RWPE2 (cell line): ENCODE measurements at regions not wholly inside any gene's neighbourhood (a gene's known extent, or its start where the extent isn't known, plus 50 kb on each side); places are given as distances from the start of the nearest gene placed in this dataset.
A peak's percentile ranks its signal among the peaks of the same experiment; 100 is the strongest.
"Not testable (repeated sequence)": the region's sequence is repeated elsewhere in the genome, so short reads cannot be mapped to it uniquely, and the experiment has no call there.

Source experiments
- ATAC-seq: fragments of 200-7000 bp; cut with Tn5 transposase; 3 replicates; pipeline ENCODE4 v1.9.1; 2021; ENCODE audit warnings: low read depth
- DNase-seq: peaks from one replicate; pipeline ENCODE4 v3.0.0-alpha.2; 2020; ENCODE audit warnings: low spot score
- H3K27ac ChIP-seq: fragments of 450-650 bp; 2 replicates; pipeline ENCODE4 v1.5.1; 2017; ENCODE audit warnings: mild to moderate bottlenecking; ENCODE audit not compliant: poor library complexity, severe bottlenecking
- H3K27me3 ChIP-seq: fragments of 250-450 bp; sonication (Bioruptor Pico); 2 replicates; pipeline ENCODE4 v1.5.1; 2021; ENCODE audit warnings: mild to moderate bottlenecking, moderate library complexity; ENCODE audit not compliant: insufficient read depth, poor library complexity, severe bottlenecking
- H3K36me3 ChIP-seq: fragments of 250-450 bp; sonication (Bioruptor Pico); 2 replicates; pipeline ENCODE4 v1.5.1; 2020; ENCODE audit warnings: low read depth, mild to moderate bottlenecking, moderate library complexity
- H3K4me1 ChIP-seq: fragments of 250-450 bp; sonication (Bioruptor Pico); 2 replicates; pipeline ENCODE4 v1.5.1; 2021; ENCODE audit warnings: mild to moderate bottlenecking, moderate library complexity; ENCODE audit not compliant: insufficient read depth, poor library complexity, severe bottlenecking
- H3K4me3 ChIP-seq: fragments of 250-450 bp; sonication (Bioruptor Pico); 2 replicates; pipeline ENCODE4 v1.5.1; 2021; ENCODE audit warnings: mild to moderate bottlenecking, moderate library complexity; ENCODE audit not compliant: severe bottlenecking
- H3K9me3 ChIP-seq: fragments of 250-450 bp; sonication (Bioruptor Pico); 2 replicates; pipeline ENCODE4 v1.5.1; 2021; ENCODE audit warnings: mild to moderate bottlenecking, moderate library complexity; ENCODE audit not compliant: severe bottlenecking
- TF ChIP-seq, protein P1 (sequence below): fragments of 450-650 bp; IDR thresholded peaks from one replicate; pipeline ENCODE4 v1.5.1; 2017; ENCODE audit warnings: mild to moderate bottlenecking, moderate library complexity; ENCODE audit not compliant: poor library complexity, severe bottlenecking

DNA sequence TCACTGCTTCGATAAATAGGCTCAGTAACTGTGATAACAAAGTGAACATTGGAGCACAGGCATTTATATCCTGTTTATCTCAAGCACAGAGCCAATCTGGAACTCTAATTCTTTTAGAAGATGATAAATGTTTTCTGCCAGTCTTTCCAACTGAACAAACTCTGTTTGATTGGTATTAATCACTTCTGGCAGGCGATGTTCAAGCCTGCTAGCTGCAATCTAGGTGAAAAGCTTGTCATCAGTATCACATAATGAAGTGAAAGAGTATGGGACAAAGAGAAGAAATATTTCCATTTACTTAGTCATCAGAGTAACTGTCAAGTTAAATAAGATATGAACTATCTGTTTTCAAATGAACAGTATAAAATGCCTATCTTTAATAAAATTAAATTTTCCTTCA, 577.3 kb downstream of the VGLL3 start:
- Histone ChIP-seq H3K4me1 (peaks cover 14% of the 10 kb centered on the region), H3K9me3 (no peaks in the 10 kb centered on the region), H3K36me3 (no peaks in the 10 kb centered on the region), H3K27me3 (no peaks in the 10 kb centered on the region), H3K27ac (no peak overlapping the region), H3K4me3 (no peak overlapping the region)
- DNase-seq (no peak), ATAC-seq (0 out of 3 replicates have a peak, but pooled peaks have one; percentile 17)
- TF ChIP-seq, protein P1, sequence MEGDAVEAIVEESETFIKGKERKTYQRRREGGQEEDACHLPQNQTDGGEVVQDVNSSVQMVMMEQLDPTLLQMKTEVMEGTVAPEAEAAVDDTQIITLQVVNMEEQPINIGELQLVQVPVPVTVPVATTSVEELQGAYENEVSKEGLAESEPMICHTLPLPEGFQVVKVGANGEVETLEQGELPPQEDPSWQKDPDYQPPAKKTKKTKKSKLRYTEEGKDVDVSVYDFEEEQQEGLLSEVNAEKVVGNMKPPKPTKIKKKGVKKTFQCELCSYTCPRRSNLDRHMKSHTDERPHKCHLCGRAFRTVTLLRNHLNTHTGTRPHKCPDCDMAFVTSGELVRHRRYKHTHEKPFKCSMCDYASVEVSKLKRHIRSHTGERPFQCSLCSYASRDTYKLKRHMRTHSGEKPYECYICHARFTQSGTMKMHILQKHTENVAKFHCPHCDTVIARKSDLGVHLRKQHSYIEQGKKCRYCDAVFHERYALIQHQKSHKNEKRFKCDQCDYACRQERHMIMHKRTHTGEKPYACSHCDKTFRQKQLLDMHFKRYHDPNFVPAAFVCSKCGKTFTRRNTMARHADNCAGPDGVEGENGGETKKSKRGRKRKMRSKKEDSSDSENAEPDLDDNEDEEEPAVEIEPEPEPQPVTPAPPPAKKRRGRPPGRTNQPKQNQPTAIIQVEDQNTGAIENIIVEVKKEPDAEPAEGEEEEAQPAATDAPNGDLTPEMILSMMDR = no peak

DNA sequence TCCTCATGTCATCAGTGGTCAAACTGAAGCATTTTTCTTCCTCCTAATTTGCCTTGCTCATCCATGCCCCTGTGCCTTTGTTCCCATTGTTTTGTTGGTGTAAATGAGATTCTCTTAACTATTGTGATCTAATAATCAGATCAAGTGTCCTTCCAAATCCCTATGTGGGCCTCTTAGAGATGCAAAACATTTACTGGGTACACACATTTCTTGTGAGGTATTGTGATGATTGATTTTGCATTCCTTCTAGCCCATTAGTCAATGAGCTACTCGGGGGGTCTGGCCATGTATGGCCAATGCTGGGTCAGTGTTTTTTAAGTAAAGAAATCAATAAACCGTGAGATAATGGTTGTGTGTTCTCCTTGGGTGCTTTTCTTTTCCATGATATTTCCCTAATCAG, 580.4 kb downstream of the VGLL3 start:
- ATAC-seq (no peak), DNase-seq (no peak)
- H3K4me1 ChIP-seq = peaks cover 6% of the 10 kb centered on the region
- TF ChIP-seq, protein P1 = no peak
- no peak overlapping the region for H3K27ac ChIP-seq
- H3K4me3 ChIP-seq = no peak overlapping the region
- no peaks in the 10 kb centered on the region for H3K9me3 ChIP-seq
- no peaks in the 10 kb centered on the region for H3K27me3 ChIP-seq
- H3K36me3 ChIP-seq = no peaks in the 10 kb centered on the region

DNA sequence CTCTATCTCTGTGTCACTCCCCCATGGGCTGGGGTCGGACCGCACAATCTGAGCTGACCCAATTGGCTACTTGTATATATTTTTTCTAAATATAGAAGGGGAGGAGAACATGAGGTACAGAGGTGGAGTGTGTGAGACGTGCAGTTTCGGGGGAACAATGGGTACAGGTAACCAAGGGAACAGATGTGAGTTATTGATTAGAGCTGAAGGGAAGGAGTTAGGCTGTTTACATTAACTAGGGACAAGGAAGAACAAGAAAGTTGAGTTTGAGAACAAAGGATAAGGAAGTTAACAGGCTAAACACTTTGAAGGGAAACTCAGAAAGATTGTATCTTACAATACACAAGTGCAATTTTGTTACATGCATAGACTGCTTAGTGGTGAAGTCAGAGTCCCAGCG, 601.2 kb downstream of the VGLL3 start:
- H3K27ac ChIP-seq, DNase-seq, H3K9me3 ChIP-seq, H3K4me3 ChIP-seq, ATAC-seq, H3K4me1 ChIP-seq, H3K36me3 ChIP-seq, H3K27me3 ChIP-seq: not testable (repeated sequence)

DNA sequence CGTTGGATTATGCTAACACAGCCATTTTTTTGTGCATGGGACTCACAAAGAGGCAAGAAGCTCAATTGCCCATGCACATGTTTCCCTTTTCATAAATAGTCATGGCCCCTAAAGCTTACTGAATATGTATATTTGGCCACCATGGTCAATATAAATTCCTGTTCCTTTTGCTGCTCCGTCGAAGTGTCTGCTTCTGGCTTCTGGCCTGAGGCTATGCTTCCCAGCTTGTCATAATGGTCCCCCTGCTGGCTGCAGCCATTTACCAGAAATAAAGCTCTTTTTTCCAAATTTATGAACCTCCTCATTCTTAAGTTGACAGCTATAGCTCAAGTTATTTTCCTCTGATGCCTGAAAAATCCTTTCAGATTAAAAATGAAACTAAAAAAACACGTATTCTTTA, 602.1 kb downstream of the VGLL3 start:
- Histone ChIP-seq H3K4me3 (no peak overlapping the region), H3K36me3 (no peaks in the 10 kb centered on the region), H3K4me1 (no peaks in the 10 kb centered on the region), H3K9me3 (no peaks in the 10 kb centered on the region), H3K27me3 (peaks cover 8% of the 10 kb centered on the region), H3K27ac (no peak overlapping the region)
- ATAC-seq = no peak
- DNase-seq = no peak
- TF ChIP-seq, protein P1 = peak; percentile 10

DNA sequence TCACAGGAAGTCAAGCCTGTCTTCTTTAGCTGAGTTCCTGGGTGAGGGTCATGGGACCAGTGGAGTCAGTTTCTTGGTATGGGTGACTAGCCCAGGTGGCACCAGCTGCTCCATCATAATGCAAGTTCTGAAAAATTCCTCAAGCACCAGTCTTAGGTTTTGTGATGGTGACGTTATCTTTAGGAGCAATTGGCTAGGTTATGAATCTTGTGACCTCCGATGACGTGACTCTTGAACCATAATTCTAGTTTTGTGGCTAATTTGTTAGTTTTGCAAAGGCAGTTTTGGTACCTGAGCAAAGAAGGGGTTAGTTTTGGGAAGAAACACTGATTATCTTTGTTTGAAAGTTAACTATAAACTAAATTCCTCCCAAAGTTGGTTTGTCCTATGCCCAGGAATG, 608.4 kb downstream of the VGLL3 start:
- no peak overlapping the region for H3K27ac ChIP-seq
- no peak overlapping the region for H3K4me3 ChIP-seq
- H3K4me1 ChIP-seq = no peaks in the 10 kb centered on the region
- H3K36me3 ChIP-seq = no peaks in the 10 kb centered on the region
- peaks cover 8% of the 10 kb centered on the region for H3K27me3 ChIP-seq
- ATAC-seq (no peak), DNase-seq (no peak)
- no peaks in the 10 kb centered on the region for H3K9me3 ChIP-seq
- TF ChIP-seq, protein P1 = no peak
